Caco-2 (cell line): ENCODE measurements at regions not wholly inside any gene's neighbourhood (a gene's known extent, or its start where the extent isn't known, plus 50 kb on each side); places are given as distances from the start of the nearest gene placed in this dataset.

ENCODE experiments used
- BruUV-seq: library from RNA; stranded (reverse); fragments of 400-500 nt; replicated peaks from 2 replicates; lab custom pipeline; 2021; lab: Mats Ljungman, UMichigan
- CTCF ChIA-PET: fragments of 300-600 bp; sonication (Branson Sonifier 250); formaldehyde crosslinking; loops from one replicate; lab custom pipeline; 2022; ENCODE audit warnings: antibody characterized with exemption; lab: Charles Lee
- POLR2A ChIA-PET: fragments of 300-600 bp; sonication (Branson Sonifier 250); formaldehyde crosslinking; loops from one replicate; lab custom pipeline; 2022; ENCODE audit warnings: antibody characterized with exemption; lab: Charles Lee
- DNase-seq, 2 experiments: peaks; one replicate each; pipeline versions ENCODE4 v3.0.0 to v3.0.0-alpha.2; 2020 to 2022
- H3K27me3 ChIP-seq: replicated peaks from 2 replicates; pipeline ENCODE4 v1.6.0; 2011; ENCODE audit warnings: low read length; ENCODE audit not compliant: control insufficient read depth, insufficient read depth
- H3K36me3 ChIP-seq: 2 replicates; pipeline ENCODE4 v1.5.1; 2011; ENCODE audit warnings: low read length; ENCODE audit not compliant: control insufficient read depth, insufficient read depth
- H3K4me1 ChIP-seq: fragments of 250-450 bp; sonication (Bioruptor Pico); 2 replicates; pipeline ENCODE4 v1.5.1; 2020; ENCODE audit warnings: mild to moderate bottlenecking
- H3K4me3 ChIP-seq: 2 replicates; pipeline ENCODE4 v1.5.1; 2011; ENCODE audit warnings: low read depth, mild to moderate bottlenecking, control low read depth, low read length
- H3K9me3 ChIP-seq: fragments of 250-450 bp; sonication (Bioruptor Pico); 2 replicates; pipeline ENCODE4 v1.5.1; 2020; ENCODE audit warnings: mild to moderate bottlenecking, moderate library complexity
- H3K27ac Mint-ChIP-seq: one replicate; pipeline ENCODE4 v1.8.0; 2022; ENCODE audit warnings: mixed read lengths; ENCODE audit not compliant: unreplicated experiment
- H3K27me3 Mint-ChIP-seq: one replicate; pipeline ENCODE4 v1.8.0; 2022; ENCODE audit warnings: mixed read lengths; ENCODE audit not compliant: insufficient read depth, unreplicated experiment
- H3K36me3 Mint-ChIP-seq: one replicate; pipeline ENCODE4 v1.8.0; 2022; ENCODE audit warnings: mild to moderate bottlenecking, mixed read lengths; ENCODE audit not compliant: insufficient read depth, unreplicated experiment
- H3K4me1 Mint-ChIP-seq: one replicate; pipeline ENCODE4 v1.8.0; 2022; ENCODE audit warnings: low read depth, mixed read lengths; ENCODE audit not compliant: unreplicated experiment
- H3K4me3 Mint-ChIP-seq: one replicate; pipeline ENCODE4 v1.8.0; 2022; ENCODE audit warnings: mild to moderate bottlenecking, moderate library complexity, mixed read lengths; ENCODE audit not compliant: unreplicated experiment
- H3K9me3 Mint-ChIP-seq: one replicate; pipeline ENCODE4 v1.8.0; 2022; ENCODE audit warnings: mixed read lengths; ENCODE audit not compliant: unreplicated experiment
- CTCF ChIP-seq, 2 experiments: fragments of 200-600 bp in 1 of 2; IDR thresholded peaks; 1 replicate in 1 of 2; 2 replicates in 1 of 2; pipeline versions ENCODE4 v1.5.1 to v1.8.0; 2011 to 2022; ENCODE audit warnings: antibody characterized with exemption in 1 of 2, control low read depth in 1 of 2, inconsistent platforms in 1 of 2, low read depth in 1 of 2, low read length in 1 of 2, mild to moderate bottlenecking in 1 of 2, moderate library complexity in 1 of 2; ENCODE audit not compliant: insufficient read depth in 1 of 2, severe bottlenecking in 1 of 2, unreplicated experiment in 1 of 2
- intact Hi-C: fragments of 100-400 bp; cut with micrococcal nuclease; formaldehyde crosslinking; loops from one replicate; pipeline ENCODE4 v1.10.0; 2022; ENCODE audit not compliant: unreplicated experiment

- no peak overlapping the region for H3K4me3 Mint-ChIP-seq
- H3K36me3 Mint-ChIP-seq = no peaks in the 10 kb centered on the region
- Histone ChIP-seq H3K36me3 (no peaks in the 10 kb centered on the region), H3K4me1 (no peaks in the 10 kb centered on the region), H3K27me3 (no peaks in the 10 kb centered on the region), H3K4me3 (no peak overlapping the region), H3K9me3 (peaks cover 15% of the 10 kb centered on the region)
- no TSS peak for BruUV-seq
- no peak for TF ChIP-seq CTCF (IDR thresholded peaks at IDR 0.05; ENCODE audit: insufficient read depth in 1 of 2, low read depth in 1 of 2, low read length in 1 of 2, severe bottlenecking in 1 of 2, unreplicated experiment in 1 of 2)
- ChIA-PET POLR2A (no interaction called here), CTCF (no interaction called here)
- H3K27me3 Mint-ChIP-seq = peaks cover 3% of the 10 kb centered on the region
- peaks cover 33% of the 10 kb centered on the region for H3K9me3 Mint-ChIP-seq
- H3K27ac Mint-ChIP-seq = no peak overlapping the region
- intact Hi-C loops = no loop called here
- DNase-seq = no peak
- no peaks in the 10 kb centered on the region for H3K4me1 Mint-ChIP-seq
Observed at GRCh38 chr14:30822080-30822571, 52.2 kb upstream of the COCH start.
